Limb (tissue), 2 donors: ENCODE measurements at regions not wholly inside any gene's neighbourhood (a gene's known extent, or its start where the extent isn't known, plus 50 kb on each side); places are given as distances from the start of the nearest gene placed in this dataset.

Experiments
- DNase-seq, 2 donors: peaks; one replicate each; pipeline ENCODE4 v3.0.0-alpha.2; 2016; ENCODE audit errors: extremely low spot score in 2 of 2

GRCh38 chr2:64704161-64704560 is 50.4 kb upstream of the SERTAD2 start:
- DNase-seq, result no peak

DNA sequence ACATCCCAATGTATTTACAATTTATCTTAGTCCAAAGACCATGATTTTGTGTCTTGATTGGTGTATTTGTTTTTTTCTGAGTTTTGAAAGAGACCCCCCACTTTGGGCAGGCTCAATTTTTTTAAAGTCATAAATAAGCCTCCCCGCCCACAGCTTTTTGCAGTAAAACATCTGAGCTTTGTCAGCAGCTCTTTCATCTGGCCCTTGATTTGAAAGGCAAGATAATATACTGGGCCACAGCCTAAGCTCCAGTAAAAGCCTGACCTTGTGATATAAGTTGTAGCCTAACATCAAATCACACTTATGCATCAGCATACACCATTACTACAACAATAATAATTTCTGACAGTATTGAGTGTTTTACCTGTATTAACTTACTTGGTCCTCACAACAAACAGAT is 51.3 kb upstream of the SERTAD2 start:
- DNase-seq, result no peak

GRCh38 chr2:64707276-64707675 is 53.6 kb upstream of the SERTAD2 start:
- no peak for DNase-seq

GRCh38 chr2:64708829-64709228 is 55.1 kb upstream of the SERTAD2 start:
- no peak for DNase-seq

DNA sequence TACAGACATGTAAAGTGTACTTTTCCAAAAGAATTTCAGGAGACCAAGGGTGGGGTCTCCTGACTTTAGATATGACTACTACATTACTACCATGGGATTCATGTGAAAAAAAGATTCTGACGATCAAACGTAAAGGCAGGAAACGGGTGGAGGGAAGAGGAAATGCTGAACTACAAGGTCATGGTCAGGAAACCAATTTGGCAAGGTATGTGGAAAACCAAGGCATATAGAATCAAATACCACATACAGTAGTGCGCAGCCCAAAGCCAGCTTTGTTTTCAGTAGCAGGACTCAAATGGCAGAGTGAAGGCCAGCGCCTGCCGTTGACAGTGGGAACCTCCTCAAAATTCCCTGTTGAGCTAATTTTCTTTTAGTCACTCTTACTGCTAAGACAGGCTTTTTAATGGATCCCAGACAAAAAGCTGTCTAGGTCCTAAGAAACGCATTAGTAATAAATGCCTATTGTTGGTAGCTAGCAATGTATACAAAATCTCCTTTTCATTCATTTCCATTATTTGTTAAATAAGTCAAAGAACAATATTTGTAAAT is 57.6 kb upstream of the SERTAD2 start:
- peak in 1 of 2 donors; percentile 32 for DNase-seq

- no peak for DNase-seq
Measured at GRCh38 chr2:64713686-64714085, 60.0 kb upstream of the SERTAD2 start.

DNA sequence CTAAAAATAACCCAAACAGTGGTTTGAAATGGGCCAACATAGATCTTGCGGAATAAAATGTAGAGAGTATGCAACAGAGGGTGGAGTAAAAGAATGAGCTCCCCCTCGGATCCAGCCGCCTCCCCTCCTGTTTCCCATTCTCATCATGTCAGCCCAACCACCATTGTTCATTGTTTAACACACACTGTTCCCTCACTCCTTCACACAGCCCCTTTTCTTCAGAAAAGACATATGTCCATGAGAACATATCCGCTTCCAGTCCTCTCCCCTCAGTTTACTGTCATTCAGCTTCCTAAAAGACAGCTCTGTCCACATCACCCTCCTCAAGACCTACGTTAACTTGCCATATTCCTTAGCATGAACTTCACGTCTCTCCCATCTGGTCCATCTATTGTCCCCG is 62.9 kb upstream of the SERTAD2 start:
- DNase-seq, result no peak

DNA sequence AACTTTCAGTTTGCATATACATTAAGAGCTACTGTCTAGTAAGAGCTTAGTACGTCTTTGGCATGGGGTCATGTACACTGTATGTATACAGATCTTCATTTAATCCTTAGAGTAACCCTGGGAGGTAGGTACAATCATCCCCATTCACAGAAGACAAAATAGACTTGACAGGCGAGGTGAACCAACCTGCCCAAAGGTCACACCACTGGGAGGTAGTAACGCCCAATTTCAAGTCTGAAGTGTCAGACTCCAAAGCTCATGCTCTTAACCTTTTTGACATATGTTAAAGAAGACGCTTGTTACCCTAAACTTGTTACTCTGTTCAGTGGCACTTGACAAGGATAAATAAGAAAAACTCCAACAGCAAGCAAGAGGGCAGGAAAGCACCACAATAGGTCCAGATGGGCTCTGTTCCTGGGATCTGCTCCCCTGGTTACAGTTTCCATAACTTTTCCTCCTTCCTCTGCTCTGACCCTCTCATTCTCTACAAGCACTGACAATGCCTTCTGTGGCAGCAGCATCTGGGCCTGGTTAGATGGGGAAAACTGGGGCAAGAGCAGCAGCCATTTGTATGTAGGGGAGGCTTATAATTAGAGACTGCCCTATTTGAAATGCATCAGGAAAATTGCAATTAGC is 64.7 kb upstream of the SERTAD2 start:
- DNase-seq, result no peak

DNA sequence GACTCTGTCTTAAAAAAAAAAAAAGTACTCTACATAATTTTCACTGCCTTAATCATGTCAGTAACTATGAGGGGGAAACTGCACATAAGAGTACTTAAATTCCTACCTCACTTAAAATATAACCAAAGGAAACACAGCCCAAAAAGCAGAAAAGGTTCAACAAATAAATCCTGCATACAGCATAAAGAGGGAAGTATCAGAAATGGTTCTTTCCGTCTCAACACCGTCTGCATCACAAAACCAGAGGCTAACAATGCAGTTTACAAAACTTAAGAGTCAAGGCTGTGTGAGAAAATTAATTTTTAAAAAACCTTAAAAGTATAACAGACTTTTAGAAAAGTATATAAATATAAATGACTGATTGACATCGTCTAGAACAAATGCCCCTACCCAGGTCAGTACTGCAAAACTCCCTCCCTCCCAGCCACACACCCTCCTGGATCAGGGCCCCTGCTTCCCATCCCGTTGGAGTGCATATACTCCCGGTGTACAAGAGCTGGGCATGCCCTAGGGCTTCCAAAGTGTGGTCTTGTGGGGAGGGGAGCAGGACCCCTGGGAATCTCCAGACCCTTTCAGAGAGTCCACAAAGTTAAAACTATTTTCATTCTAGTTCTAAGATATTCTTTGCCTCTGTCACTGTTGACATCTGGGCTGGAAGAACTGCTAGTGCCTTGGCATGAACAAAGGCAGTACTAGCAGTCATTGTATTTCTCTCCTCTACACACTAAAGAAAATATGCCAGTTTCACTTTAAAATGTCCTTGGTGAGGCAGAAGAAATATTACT is 67.0 kb upstream of the SERTAD2 start:
- no peak for DNase-seq

- no peak for DNase-seq
Measured at GRCh38 chr2:64721320-64721623, 67.6 kb upstream of the SERTAD2 start.

- no peak for DNase-seq
Measured at GRCh38 chr2:64722291-64723044, 68.8 kb upstream of the SERTAD2 start.

- no peak for DNase-seq
Measured at GRCh38 chr2:64727013-64727767, 73.5 kb upstream of the SERTAD2 start.

GRCh38 chr2:64727843-64728463 is 74.2 kb upstream of the SERTAD2 start:
- no peak for DNase-seq

- DNase-seq, result peak in 1 of 2 donors; percentile 47
Measured at GRCh38 chr2:64730551-64731262, 77.0 kb upstream of the SERTAD2 start.

- no peak for DNase-seq
Measured at GRCh38 chr2:64731263-64731643, 77.5 kb upstream of the SERTAD2 start.

DNA sequence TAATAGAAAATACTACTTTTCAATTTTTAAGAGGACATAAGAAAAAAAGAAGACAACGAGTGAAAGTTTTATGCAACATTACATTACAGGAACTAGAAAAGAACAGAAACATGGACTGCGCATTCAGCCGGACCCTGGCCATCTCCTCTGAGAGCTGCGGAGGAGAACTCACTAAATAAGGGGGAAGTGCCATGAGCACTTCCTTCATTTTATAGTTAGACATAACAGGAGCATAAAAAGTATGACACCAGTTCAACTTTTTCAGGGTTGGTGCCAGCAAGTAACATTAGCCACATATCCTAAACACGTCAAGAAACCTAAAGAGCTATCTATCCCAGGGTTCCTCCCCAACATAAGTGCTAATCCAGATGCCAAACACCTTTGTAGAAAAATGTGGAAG is 78.0 kb upstream of the SERTAD2 start:
- no peak for DNase-seq

DNA sequence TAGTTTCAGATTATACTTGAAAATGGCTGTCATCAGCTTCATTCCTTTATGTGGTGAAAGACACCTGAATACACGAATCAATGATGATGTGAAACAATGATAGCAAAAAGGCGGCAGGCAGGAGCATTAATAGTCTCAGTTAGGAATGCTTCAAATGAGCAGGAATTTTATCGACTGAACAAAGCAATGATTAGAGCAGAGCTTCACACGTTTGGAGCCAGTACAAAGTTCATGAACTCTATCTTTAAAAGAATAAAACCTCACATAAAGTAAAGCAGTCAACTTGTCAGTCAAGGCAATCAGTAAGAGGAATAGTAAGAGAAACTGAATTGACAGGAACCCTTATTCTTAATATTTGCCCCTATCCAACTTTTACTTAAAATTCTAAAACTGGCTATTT is 78.4 kb upstream of the SERTAD2 start:
- no peak for DNase-seq

DNA sequence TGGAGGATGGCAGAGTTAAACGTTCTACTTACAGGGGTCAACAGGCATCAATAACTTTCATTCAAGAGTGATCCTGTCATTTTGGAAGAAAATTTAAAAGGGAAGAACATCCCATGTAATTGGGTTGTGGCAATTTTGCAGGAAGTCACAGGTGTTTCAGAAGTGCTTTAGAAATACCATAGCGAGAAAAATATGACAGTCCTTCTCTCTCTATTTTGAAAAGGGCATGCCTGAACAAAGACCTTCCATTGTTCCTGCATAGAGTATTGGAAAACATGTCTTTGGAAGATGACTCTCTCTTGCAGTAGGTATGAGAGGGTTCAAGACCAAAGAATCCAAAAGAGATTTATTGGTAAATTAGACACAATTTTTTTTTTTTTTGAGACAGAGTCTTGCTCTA is 81.8 kb upstream of the SERTAD2 start:
- no peak for DNase-seq

GRCh38 chr2:64737547-64737946 is 83.8 kb upstream of the SERTAD2 start:
- DNase-seq, result no peak

DNA sequence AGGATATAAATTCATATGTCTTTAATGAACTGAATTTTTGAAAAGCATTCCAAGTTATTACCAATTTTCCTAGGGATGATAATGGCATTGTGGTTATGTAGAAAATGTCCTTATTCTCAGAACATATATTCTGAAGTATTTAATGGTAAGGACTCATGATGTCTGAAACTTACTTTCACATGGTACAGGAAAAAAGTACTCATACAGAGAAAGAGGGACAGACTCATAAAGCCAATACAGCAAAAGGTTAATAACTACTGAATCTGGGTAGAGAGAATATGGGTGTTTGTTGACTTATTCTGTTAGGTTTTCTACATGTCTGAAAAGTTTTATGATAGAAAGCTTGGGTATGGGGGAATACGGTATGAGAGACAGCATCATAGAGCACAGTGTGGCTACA is 84.3 kb upstream of the SERTAD2 start:
- DNase-seq, result no peak

DNA sequence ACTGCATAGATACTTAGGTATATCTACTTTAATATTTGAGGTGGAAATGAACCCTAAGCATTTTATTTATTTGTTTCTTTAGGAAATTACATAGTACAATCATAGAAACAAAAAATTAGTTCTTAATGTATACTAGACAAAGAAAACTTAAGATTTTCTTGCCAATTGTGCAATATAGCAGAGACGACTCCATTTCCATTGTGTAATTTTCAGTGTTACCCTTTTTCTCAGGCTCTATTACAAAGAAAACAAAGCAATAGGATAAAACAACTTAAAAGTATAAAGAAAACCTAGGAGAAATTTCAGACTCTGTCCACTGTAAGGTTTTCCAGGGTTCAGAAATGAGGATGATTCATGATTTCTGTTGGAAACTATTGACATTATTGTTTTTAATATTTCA is 89.0 kb upstream of the SERTAD2 start:
- no peak for DNase-seq
